ENCODE measurements at regions not wholly inside any gene's neighbourhood (a gene's known extent, or its start where the extent isn't known, plus 50 kb on each side); places are given as distances from the start of the nearest gene placed in this dataset.
A peak's percentile ranks its signal among the peaks of the same experiment; 100 is the strongest.

DNA sequence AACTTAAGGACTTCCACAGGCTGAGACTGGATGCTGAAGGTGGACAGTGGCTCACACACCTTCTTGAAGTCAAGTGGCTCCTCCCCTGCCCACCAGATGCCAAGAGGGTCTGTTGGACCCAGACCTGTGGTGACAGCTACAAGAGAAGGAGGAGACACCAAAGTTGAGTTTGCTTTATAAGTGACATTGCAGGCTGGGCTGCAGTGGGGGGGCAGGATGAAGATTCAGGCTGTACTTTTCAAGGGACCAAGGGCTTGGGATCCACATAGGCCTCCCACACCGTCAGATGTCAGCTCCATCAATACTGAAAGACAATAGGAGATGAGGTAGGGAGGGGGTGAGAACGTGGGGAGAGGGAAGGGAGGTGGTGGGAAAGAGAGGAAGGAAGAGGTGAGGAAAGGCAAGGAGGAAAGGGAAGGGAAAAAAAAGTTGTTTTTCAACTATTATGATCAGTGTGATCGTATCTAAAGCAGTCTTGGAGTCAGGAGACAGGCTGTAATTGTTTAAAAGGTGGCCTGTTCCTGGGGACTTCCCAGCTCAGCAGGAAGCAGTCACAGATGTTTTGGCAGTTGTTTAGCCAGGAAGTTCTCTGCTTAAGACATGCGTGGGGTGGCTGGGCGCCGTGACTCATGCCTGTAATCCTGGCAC lies 84.1 kb upstream of the RESF1 start:
- H3K27ac ChIP-seq (ENCODE audit: low read depth in 1 of 3, low read length in 2 of 3): peak overlapping the region in 1 of 3 donors; percentile 82
- peaks cover 0 to 5% of the 10 kb centered on the region in 2 donors for H3K9me3 ChIP-seq (ENCODE audit: control insufficient read depth in 2 of 2, insufficient read depth in 1 of 2, low read depth in 1 of 2, low read length in 1 of 2)
- H3K27me3 ChIP-seq (ENCODE audit: control insufficient read depth in 3 of 3, insufficient read depth in 3 of 3, low read length in 3 of 3): no peaks in the 10 kb centered on the region
- FAIRE-seq (no peak), DNase-seq (no peak)
- WGBS, 3 donors: 42 to 57% (median 45%) methylated on average over 6 of the region's 6 CpGs
- no peaks in the 10 kb centered on the region for H3K36me3 ChIP-seq (ENCODE audit: control insufficient read depth in 3 of 3, insufficient read depth in 2 of 3, low read depth in 1 of 3, low read length in 3 of 3)
- no peaks in the 10 kb centered on the region for H3K4me1 ChIP-seq (ENCODE audit: control insufficient read depth in 3 of 3, insufficient read depth in 2 of 3, low read depth in 1 of 3, low read length in 2 of 3)
- no peak overlapping the region for H3K4me3 ChIP-seq (ENCODE audit: low read depth in 1 of 3, low read length in 3 of 3)

DNA sequence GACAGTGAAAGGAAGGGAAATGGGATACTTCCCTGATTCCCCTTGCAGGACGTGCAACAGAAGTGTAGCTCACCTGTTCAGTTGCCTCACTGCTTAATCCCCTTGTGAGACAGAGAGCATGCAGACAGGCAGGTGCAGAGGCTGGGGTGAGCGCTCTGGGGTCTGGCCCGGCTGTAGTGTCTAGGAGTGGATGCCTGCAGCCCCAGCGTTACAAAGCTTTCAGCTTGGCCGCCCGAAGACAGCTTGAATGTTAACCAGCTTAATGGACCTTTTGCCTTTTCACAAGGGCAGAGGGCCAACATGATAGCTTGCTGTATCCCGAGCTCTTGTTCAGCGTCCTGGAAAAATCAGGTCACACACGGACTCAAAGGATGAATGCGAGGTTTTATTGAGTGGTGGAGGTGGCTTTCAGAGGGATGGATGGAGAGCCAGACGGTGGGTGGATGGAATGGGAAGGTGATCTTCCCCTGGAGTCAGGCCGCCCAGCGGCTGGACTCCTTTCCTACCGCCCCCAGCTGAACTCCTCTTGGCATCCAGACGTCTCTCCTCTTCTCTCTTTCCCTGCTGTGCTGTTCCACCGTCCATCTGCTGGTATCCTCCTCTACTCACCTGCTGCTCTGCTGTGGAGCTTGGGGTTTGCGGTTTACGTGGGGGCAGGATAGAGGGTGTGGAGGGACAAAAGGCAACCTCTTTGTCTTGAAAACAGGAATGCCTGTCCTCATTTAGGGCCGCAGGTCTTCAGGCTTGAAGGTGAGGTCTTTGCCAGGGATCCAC lies 86.2 kb upstream of the RESF1 start:
- no peak overlapping the region for H3K4me3 ChIP-seq (ENCODE audit: low read depth in 1 of 3, low read length in 3 of 3)
- WGBS, 3 donors: 86 to 89% (median 86%) methylated on average over 18 to 19 of the region's 19 CpGs
- no peaks in the 10 kb centered on the region for H3K36me3 ChIP-seq (ENCODE audit: control insufficient read depth in 3 of 3, insufficient read depth in 2 of 3, low read depth in 1 of 3, low read length in 3 of 3)
- no peaks in the 10 kb centered on the region for H3K27me3 ChIP-seq (ENCODE audit: control insufficient read depth in 3 of 3, insufficient read depth in 3 of 3, low read length in 3 of 3)
- H3K27ac ChIP-seq (ENCODE audit: low read depth in 1 of 3, low read length in 2 of 3): no peak overlapping the region
- DNase-seq (no peak), FAIRE-seq (no peak)
- no peaks in the 10 kb centered on the region for H3K4me1 ChIP-seq (ENCODE audit: control insufficient read depth in 3 of 3, insufficient read depth in 2 of 3, low read depth in 1 of 3, low read length in 2 of 3)
- H3K9me3 ChIP-seq (ENCODE audit: control insufficient read depth in 2 of 2, insufficient read depth in 1 of 2, low read depth in 1 of 2, low read length in 1 of 2): peaks cover 0 to 5% of the 10 kb centered on the region in 2 donors

DNA sequence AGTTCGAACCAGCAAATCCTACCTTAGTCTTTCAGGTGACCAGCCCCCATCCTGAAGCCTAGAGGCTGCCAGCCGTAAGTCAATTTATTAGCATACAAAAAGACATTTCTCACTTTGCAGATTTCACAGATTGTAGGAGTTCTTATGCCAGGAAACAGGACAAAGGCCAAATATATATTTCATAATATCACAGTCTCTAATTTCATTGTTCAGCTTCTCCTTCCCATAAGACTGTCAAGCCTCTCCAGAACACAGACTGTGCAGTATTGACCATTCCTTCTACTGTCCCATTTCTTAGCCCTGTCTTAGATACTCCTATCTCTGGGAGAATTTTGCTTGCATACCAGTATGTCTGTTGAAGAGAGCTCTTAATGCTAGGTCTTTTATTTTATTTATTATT lies 89.2 kb upstream of the RESF1 start:
- H3K4me3 ChIP-seq (ENCODE audit: low read depth in 1 of 3, low read length in 3 of 3): no peak overlapping the region
- FAIRE-seq: no peak
- H3K36me3 ChIP-seq (ENCODE audit: control insufficient read depth in 3 of 3, insufficient read depth in 2 of 3, low read depth in 1 of 3, low read length in 3 of 3): no peaks in the 10 kb centered on the region
- H3K27me3 ChIP-seq (ENCODE audit: control insufficient read depth in 3 of 3, insufficient read depth in 3 of 3, low read length in 3 of 3): no peaks in the 10 kb centered on the region
- DNase-seq: no peak
- no peak overlapping the region for H3K27ac ChIP-seq (ENCODE audit: low read depth in 1 of 3, low read length in 2 of 3)
- WGBS, 3 donors: 86 to 91% (median 87%) methylated on average over 2 of the region's 2 CpGs
- peaks cover 0 to 5% of the 10 kb centered on the region in 2 donors for H3K9me3 ChIP-seq (ENCODE audit: control insufficient read depth in 2 of 2, insufficient read depth in 1 of 2, low read depth in 1 of 2, low read length in 1 of 2)
- no peaks in the 10 kb centered on the region for H3K4me1 ChIP-seq (ENCODE audit: control insufficient read depth in 3 of 3, insufficient read depth in 2 of 3, low read depth in 1 of 3, low read length in 2 of 3)

- Histone ChIP-seq H3K9me3 (ENCODE audit: control insufficient read depth in 2 of 2, insufficient read depth in 1 of 2, low read depth in 1 of 2, low read length in 1 of 2) (peaks cover 0 to 5% of the 10 kb centered on the region in 2 donors), H3K4me3 (ENCODE audit: low read depth in 1 of 3, low read length in 3 of 3) (no peak overlapping the region), H3K27ac (ENCODE audit: low read depth in 1 of 3, low read length in 2 of 3) (no peak overlapping the region), H3K4me1 (ENCODE audit: control insufficient read depth in 3 of 3, insufficient read depth in 2 of 3, low read depth in 1 of 3, low read length in 2 of 3) (no peaks in the 10 kb centered on the region), H3K36me3 (ENCODE audit: control insufficient read depth in 3 of 3, insufficient read depth in 2 of 3, low read depth in 1 of 3, low read length in 3 of 3) (no peaks in the 10 kb centered on the region), H3K27me3 (ENCODE audit: control insufficient read depth in 3 of 3, insufficient read depth in 3 of 3, low read length in 3 of 3) (no peaks in the 10 kb centered on the region)
- DNase-seq (no peak), FAIRE-seq (no peak)
- WGBS, 3 donors: 10 to 26% (median 23%) methylated on average over 2 of the region's 2 CpGs
Measured at GRCh38 chr12:31868965-31869364, 90.2 kb upstream of the RESF1 start.

DNA sequence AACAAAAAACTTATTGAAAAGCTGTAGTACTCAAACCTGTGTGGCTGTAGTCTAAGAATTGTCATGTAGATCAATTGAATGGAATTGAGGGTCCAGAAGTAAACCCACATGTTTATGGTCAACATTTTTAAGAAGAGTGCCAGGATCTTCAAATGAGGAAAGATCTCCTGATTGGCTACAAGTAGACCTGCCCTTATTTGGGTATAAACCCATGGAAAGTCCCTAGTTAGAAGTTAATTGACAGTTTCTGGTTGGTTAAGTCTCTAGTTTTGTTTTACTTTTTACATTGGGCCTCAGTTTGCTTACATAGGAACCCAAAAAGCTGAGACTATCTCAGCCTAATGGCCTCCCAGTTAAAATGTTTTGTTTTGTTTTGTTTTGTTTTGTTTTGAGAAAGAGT lies 91.9 kb upstream of the RESF1 start:
- H3K27ac ChIP-seq (ENCODE audit: low read depth in 1 of 3, low read length in 2 of 3): no peak overlapping the region
- FAIRE-seq (no peak), DNase-seq (no peak)
- no peaks in the 10 kb centered on the region for H3K27me3 ChIP-seq (ENCODE audit: control insufficient read depth in 3 of 3, insufficient read depth in 3 of 3, low read length in 3 of 3)
- H3K36me3 ChIP-seq (ENCODE audit: control insufficient read depth in 3 of 3, insufficient read depth in 2 of 3, low read depth in 1 of 3, low read length in 3 of 3): no peaks in the 10 kb centered on the region
- no peak overlapping the region for H3K4me3 ChIP-seq (ENCODE audit: low read depth in 1 of 3, low read length in 3 of 3)
- H3K9me3 ChIP-seq (ENCODE audit: control insufficient read depth in 2 of 2, insufficient read depth in 1 of 2, low read depth in 1 of 2, low read length in 1 of 2): no peaks in the 10 kb centered on the region
- H3K4me1 ChIP-seq (ENCODE audit: control insufficient read depth in 3 of 3, insufficient read depth in 2 of 3, low read depth in 1 of 3, low read length in 2 of 3): no peaks in the 10 kb centered on the region

GRCh38 chr12:31866523-31866922 lies 92.7 kb upstream of the RESF1 start:
- FAIRE-seq (no peak), DNase-seq (no peak)
- H3K27me3 ChIP-seq (ENCODE audit: control insufficient read depth in 3 of 3, insufficient read depth in 3 of 3, low read length in 3 of 3): no peaks in the 10 kb centered on the region
- no peaks in the 10 kb centered on the region for H3K36me3 ChIP-seq (ENCODE audit: control insufficient read depth in 3 of 3, insufficient read depth in 2 of 3, low read depth in 1 of 3, low read length in 3 of 3)
- H3K27ac ChIP-seq (ENCODE audit: low read depth in 1 of 3, low read length in 2 of 3): no peak overlapping the region
- H3K9me3 ChIP-seq (ENCODE audit: control insufficient read depth in 2 of 2, insufficient read depth in 1 of 2, low read depth in 1 of 2, low read length in 1 of 2): no peaks in the 10 kb centered on the region
- 90 to 95% (median 92%) methylated on average over 3 of the region's 3 CpGs for WGBS, 3 donors
- no peaks in the 10 kb centered on the region for H3K4me1 ChIP-seq (ENCODE audit: control insufficient read depth in 3 of 3, insufficient read depth in 2 of 3, low read depth in 1 of 3, low read length in 2 of 3)
- no peak overlapping the region for H3K4me3 ChIP-seq (ENCODE audit: low read depth in 1 of 3, low read length in 3 of 3)

DNA sequence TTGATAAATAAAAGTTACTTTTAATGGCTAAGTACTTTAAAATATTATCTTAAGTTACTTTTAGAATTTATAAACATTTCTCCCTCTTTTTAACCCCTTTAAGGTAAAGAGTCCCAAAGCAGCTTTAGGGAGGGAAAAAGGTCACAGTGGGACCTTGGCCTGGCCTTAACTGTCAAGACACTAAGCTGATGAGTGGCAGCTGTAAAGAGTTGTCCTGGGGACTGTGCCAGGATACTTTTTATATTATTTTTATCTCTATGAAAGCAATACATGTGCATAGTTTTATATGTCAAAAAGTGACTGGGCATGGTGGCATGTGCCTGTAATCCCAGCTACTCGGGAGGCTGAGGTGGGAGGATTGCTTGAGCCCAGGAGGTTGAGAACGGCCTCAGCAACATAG lies 94.2 kb upstream of the RESF1 start:
- H3K4me1 ChIP-seq (ENCODE audit: control insufficient read depth in 3 of 3, insufficient read depth in 2 of 3, low read depth in 1 of 3, low read length in 2 of 3): no peaks in the 10 kb centered on the region
- no peaks in the 10 kb centered on the region for H3K36me3 ChIP-seq (ENCODE audit: control insufficient read depth in 3 of 3, insufficient read depth in 2 of 3, low read depth in 1 of 3, low read length in 3 of 3)
- DNase-seq (no peak), FAIRE-seq (no peak)
- no peak overlapping the region for H3K27ac ChIP-seq (ENCODE audit: low read depth in 1 of 3, low read length in 2 of 3)
- no peak overlapping the region for H3K4me3 ChIP-seq (ENCODE audit: low read depth in 1 of 3, low read length in 3 of 3)
- H3K9me3 ChIP-seq (ENCODE audit: control insufficient read depth in 2 of 2, insufficient read depth in 1 of 2, low read depth in 1 of 2, low read length in 1 of 2): no peaks in the 10 kb centered on the region
- H3K27me3 ChIP-seq (ENCODE audit: control insufficient read depth in 3 of 3, insufficient read depth in 3 of 3, low read length in 3 of 3): no peaks in the 10 kb centered on the region
- 48 to 82% (median 74%) methylated on average over 2 of the region's 2 CpGs for WGBS, 3 donors

DNA sequence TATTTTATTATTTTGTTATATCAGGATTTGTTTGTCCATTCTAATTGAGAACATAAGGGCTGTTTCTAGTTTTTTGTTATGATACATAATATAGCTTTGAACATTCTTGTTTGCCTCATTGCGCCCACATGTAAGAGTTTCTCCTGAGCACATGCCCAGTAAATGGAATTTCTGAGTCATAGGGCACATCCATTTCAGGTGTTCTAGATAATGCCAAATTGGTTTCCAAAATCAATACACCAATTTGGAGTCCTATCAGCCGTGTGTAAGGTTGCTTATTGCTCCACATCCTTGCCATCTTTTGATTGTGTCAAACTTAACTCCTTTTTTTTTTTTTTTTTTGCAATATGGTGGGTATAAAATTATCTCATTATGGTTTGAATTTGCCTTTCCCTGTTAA lies 97.9 kb upstream of the RESF1 start:
- Histone ChIP-seq H3K4me3 (ENCODE audit: low read depth in 1 of 3, low read length in 3 of 3) (no peak overlapping the region), H3K9me3 (ENCODE audit: control insufficient read depth in 2 of 2, insufficient read depth in 1 of 2, low read depth in 1 of 2, low read length in 1 of 2) (peaks cover 0 to 2% of the 10 kb centered on the region in 2 donors), H3K36me3 (ENCODE audit: control insufficient read depth in 3 of 3, insufficient read depth in 2 of 3, low read depth in 1 of 3, low read length in 3 of 3) (no peaks in the 10 kb centered on the region), H3K27me3 (ENCODE audit: control insufficient read depth in 3 of 3, insufficient read depth in 3 of 3, low read length in 3 of 3) (no peaks in the 10 kb centered on the region), H3K4me1 (ENCODE audit: control insufficient read depth in 3 of 3, insufficient read depth in 2 of 3, low read depth in 1 of 3, low read length in 2 of 3) (no peaks in the 10 kb centered on the region), H3K27ac (ENCODE audit: low read depth in 1 of 3, low read length in 2 of 3) (no peak overlapping the region)
- no peak for DNase-seq
- FAIRE-seq: peak; percentile 30
- WGBS, 3 donors: 45 to 76% (median 71%) methylated on average over 2 of the region's 2 CpGs
